Hepatocyte (in vitro differentiated cells): ENCODE measurements at regions not wholly inside any gene's neighbourhood (a gene's known extent, or its start where the extent isn't known, plus 50 kb on each side); places are given as distances from the start of the nearest gene placed in this dataset.

ENCODE experiments used
- DNase-seq: peaks from one replicate; pipeline ENCODE4 v3.0.0-alpha.2; 2016; ENCODE audit warnings: low spot score
- H2AFZ ChIP-seq: fragments of 200-600 bp; sonication (generic); 2 replicates; pipeline ENCODE4 v1.6.0; 2016; ENCODE audit warnings: antibody characterized with exemption, mild to moderate bottlenecking
- H3K27ac ChIP-seq: fragments of 200-600 bp; sonication (generic); 2 replicates; pipeline ENCODE4 v1.5.1; 2016; ENCODE audit warnings: mild to moderate bottlenecking
- H3K27me3 ChIP-seq: fragments of 200-600 bp; sonication (generic); 2 replicates; pipeline ENCODE4 v1.6.1; 2016
- H3K36me3 ChIP-seq: fragments of 200-600 bp; sonication (generic); replicated peaks from 2 replicates; pipeline ENCODE4 v1.5.1; 2016; ENCODE audit warnings: low read depth; ENCODE audit not compliant: insufficient read depth
- H3K4me1 ChIP-seq: fragments of 200-600 bp; sonication (generic); 2 replicates; pipeline ENCODE4 v1.5.1; 2016; ENCODE audit warnings: mild to moderate bottlenecking, moderate library complexity; ENCODE audit not compliant: insufficient read depth
- H3K4me2 ChIP-seq: fragments of 200-600 bp; sonication (generic); 2 replicates; pipeline ENCODE4 v1.6.0; 2016
- H3K4me3 ChIP-seq: fragments of 200-600 bp; sonication (generic); 2 replicates; pipeline ENCODE4 v1.5.1; 2016; ENCODE audit warnings: mild to moderate bottlenecking
- H3K79me2 ChIP-seq: fragments of 200-600 bp; sonication (generic); 2 replicates; pipeline ENCODE4 v1.6.0; 2017; ENCODE audit warnings: mild to moderate bottlenecking
- H3K9me2 ChIP-seq: fragments of 200-600 bp; sonication (generic); replicated peaks from 2 replicates; pipeline ENCODE4 v1.6.0; 2017; ENCODE audit warnings: mild to moderate bottlenecking; ENCODE audit not compliant: insufficient read depth
- H3K9me3 ChIP-seq: fragments of 200-600 bp; sonication (generic); 2 replicates; pipeline ENCODE4 v1.5.1; 2016; ENCODE audit warnings: low read depth, mild to moderate bottlenecking
- H4K20me1 ChIP-seq: fragments of 200-600 bp; sonication (generic); 2 replicates; pipeline ENCODE4 v1.6.0; 2016; ENCODE audit warnings: mild to moderate bottlenecking; ENCODE audit not compliant: insufficient read depth, poor library complexity, severe bottlenecking
- CTCF ChIP-seq: fragments of 200-600 bp; sonication (generic); IDR thresholded peaks from 2 replicates; pipeline ENCODE4 v1.5.1; 2016; ENCODE audit warnings: antibody characterized with exemption, mild to moderate bottlenecking; ENCODE audit not compliant: poor library complexity
- EZH2 ChIP-seq: fragments of 200-600 bp; sonication (generic); IDR thresholded peaks from 2 replicates; pipeline ENCODE4 v1.6.1; 2016; ENCODE audit warnings: antibody characterized with exemption, mild to moderate bottlenecking, borderline replicate concordance
- EZH2phosphoT487 ChIP-seq: fragments of 200-600 bp; sonication (generic); IDR thresholded peaks from one replicate; pipeline ENCODE4 v1.6.1; 2018; ENCODE audit warnings: antibody characterized with exemption, mild to moderate bottlenecking, low read depth, moderate library complexity; ENCODE audit not compliant: unreplicated experiment, severe bottlenecking
- WGBS: methylation state at CpG from one replicate; pipeline ENCODE4 v1.1.6; 2016; ENCODE audit warnings: low lambda C conversion rate; ENCODE audit errors: missing lambda C conversion rate; 5-methylcytosine and 5-hydroxymethylcytosine counted together

- Histone ChIP-seq H3K9me2 (no peaks in the 10 kb centered on the region), H3K27ac (no peak overlapping the region), H3K36me3 (no peaks in the 10 kb centered on the region), H3K4me1 (no peaks in the 10 kb centered on the region), H3K9me3 (no peaks in the 10 kb centered on the region), H3K27me3 (no peaks in the 10 kb centered on the region), H3K79me2 (no peaks in the 10 kb centered on the region), H3K4me2 (no peak overlapping the region), H3K4me3 (no peak overlapping the region), H4K20me1 (no peaks in the 10 kb centered on the region), H2AFZ (no peak overlapping the region)
- no peak for DNase-seq
- WGBS: 96% methylated on average over 2 of the region's 2 CpGs
- TF ChIP-seq CTCF (no peak), EZH2 (no peak), EZH2phosphoT487 (no peak)
Measured at GRCh38 chr4:81915430-81915829, 443.7 kb upstream of the RASGEF1B start.

GRCh38 chr4:81914623-81915022 lies 442.9 kb upstream of the RASGEF1B start:
- no peak for DNase-seq
- Histone ChIP-seq H3K79me2 (no peaks in the 10 kb centered on the region), H3K4me3 (no peak overlapping the region), H3K27ac (no peak overlapping the region), H3K27me3 (no peaks in the 10 kb centered on the region), H4K20me1 (no peaks in the 10 kb centered on the region), H3K9me2 (no peaks in the 10 kb centered on the region), H3K36me3 (no peaks in the 10 kb centered on the region), H3K4me1 (peaks cover 1% of the 10 kb centered on the region), H3K4me2 (no peak overlapping the region), H2AFZ (no peak overlapping the region), H3K9me3 (no peaks in the 10 kb centered on the region)
- no peak for TF ChIP-seq EZH2
- no peak for TF ChIP-seq CTCF
- no peak for TF ChIP-seq EZH2phosphoT487

- Histone ChIP-seq H3K9me3 (no peaks in the 10 kb centered on the region), H3K36me3 (no peaks in the 10 kb centered on the region), H4K20me1 (no peaks in the 10 kb centered on the region), H3K4me1 (peaks cover 7% of the 10 kb centered on the region), H3K27ac (no peak overlapping the region), H3K79me2 (no peaks in the 10 kb centered on the region), H3K27me3 (no peaks in the 10 kb centered on the region), H2AFZ (no peak overlapping the region), H3K4me3 (no peak overlapping the region), H3K4me2 (no peak overlapping the region), H3K9me2 (no peaks in the 10 kb centered on the region)
- 24% methylated on average over 12 of the region's 12 CpGs for WGBS
- peak; percentile 74 for DNase-seq
- no peak for TF ChIP-seq EZH2
- TF ChIP-seq CTCF: peak; percentile 59
Measured at GRCh38 chr4:81913427-81913879, 441.7 kb upstream of the RASGEF1B start.
